Upper lobe of right lung (tissue), 1 donor: ENCODE measurements at regions not wholly inside any gene's neighbourhood (a gene's known extent, or its start where the extent isn't known, plus 50 kb on each side); places are given as distances from the start of the nearest gene placed in this dataset.
"Not testable (repeated sequence)": the region's sequence is repeated elsewhere in the genome, so short reads cannot be mapped to it uniquely, and the experiment has no call there.

Source experiments
- ATAC-seq: fragments of 200-7000 bp; cut with Tn5 transposase; one replicate; pipeline ENCODE4 v1.9.1; 2020; ENCODE audit warnings: mild to moderate bottlenecking, moderate library complexity
- DNase-seq: peaks from one replicate; pipeline ENCODE4 v3.0.0-alpha.2; 2020
- H3K27ac ChIP-seq: fragments of 200-600 bp; one replicate; pipeline ENCODE4 v1.8.0; 2022
- H3K27me3 ChIP-seq: fragments of 200-600 bp; one replicate; pipeline ENCODE4 v1.8.0; 2022; ENCODE audit warnings: mild to moderate bottlenecking
- H3K36me3 ChIP-seq: fragments of 200-600 bp; one replicate; pipeline ENCODE4 v1.8.0; 2022
- H3K4me1 ChIP-seq: fragments of 200-600 bp; one replicate; pipeline ENCODE4 v1.8.0; 2022
- H3K4me3 ChIP-seq: fragments of 200-600 bp; one replicate; pipeline ENCODE4 v1.8.0; 2022; ENCODE audit warnings: mild to moderate bottlenecking
- H3K9me3 ChIP-seq: fragments of 200-600 bp; one replicate; pipeline ENCODE4 v1.8.0; 2022
- intact Hi-C: fragments of 100-400 bp; cut with DNase I; formaldehyde crosslinking; loops from one replicate; pipeline ENCODE4 v1.11.0; 2022
- TF ChIP-seq, protein P1 (sequence below): fragments of 200-600 bp; IDR thresholded peaks from one replicate; pipeline ENCODE4 v1.8.0; 2022; ENCODE audit warnings: antibody characterized with exemption
- donor health status: DM: no; HTN: yes; CAD: no; lungs with severe emphysema.

DNA sequence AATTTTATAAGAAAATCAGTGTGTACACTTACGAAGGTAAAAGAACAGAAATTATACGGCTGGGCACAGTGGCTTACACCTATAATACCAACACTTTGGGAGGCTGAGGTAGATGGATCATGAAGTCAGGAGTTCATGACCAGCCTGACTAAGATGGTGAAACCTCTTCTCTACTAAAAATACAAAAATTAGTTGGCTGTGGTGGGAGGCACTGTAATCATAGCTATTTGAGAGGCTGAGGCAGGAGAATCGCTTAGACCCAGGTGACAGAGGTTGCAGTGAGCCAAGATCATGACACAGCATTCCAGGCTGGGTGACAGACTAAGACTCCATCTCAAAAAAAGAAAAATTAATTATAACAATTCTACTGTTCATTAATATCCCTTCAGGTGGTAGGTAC, 151.9 kb downstream of the ZNF737 start:
- H3K4me1 ChIP-seq, result no peaks in the 10 kb centered on the region
- no peaks in the 10 kb centered on the region for H3K9me3 ChIP-seq
- DNase-seq (no peak), ATAC-seq (no peak)
- intact Hi-C loops, result no loop called here
- TF ChIP-seq, protein P1, sequence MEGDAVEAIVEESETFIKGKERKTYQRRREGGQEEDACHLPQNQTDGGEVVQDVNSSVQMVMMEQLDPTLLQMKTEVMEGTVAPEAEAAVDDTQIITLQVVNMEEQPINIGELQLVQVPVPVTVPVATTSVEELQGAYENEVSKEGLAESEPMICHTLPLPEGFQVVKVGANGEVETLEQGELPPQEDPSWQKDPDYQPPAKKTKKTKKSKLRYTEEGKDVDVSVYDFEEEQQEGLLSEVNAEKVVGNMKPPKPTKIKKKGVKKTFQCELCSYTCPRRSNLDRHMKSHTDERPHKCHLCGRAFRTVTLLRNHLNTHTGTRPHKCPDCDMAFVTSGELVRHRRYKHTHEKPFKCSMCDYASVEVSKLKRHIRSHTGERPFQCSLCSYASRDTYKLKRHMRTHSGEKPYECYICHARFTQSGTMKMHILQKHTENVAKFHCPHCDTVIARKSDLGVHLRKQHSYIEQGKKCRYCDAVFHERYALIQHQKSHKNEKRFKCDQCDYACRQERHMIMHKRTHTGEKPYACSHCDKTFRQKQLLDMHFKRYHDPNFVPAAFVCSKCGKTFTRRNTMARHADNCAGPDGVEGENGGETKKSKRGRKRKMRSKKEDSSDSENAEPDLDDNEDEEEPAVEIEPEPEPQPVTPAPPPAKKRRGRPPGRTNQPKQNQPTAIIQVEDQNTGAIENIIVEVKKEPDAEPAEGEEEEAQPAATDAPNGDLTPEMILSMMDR, result no peak
- no peaks in the 10 kb centered on the region for H3K27me3 ChIP-seq
- H3K27ac ChIP-seq, result no peak overlapping the region
- H3K36me3 ChIP-seq, result no peaks in the 10 kb centered on the region
- no peak overlapping the region for H3K4me3 ChIP-seq

DNA sequence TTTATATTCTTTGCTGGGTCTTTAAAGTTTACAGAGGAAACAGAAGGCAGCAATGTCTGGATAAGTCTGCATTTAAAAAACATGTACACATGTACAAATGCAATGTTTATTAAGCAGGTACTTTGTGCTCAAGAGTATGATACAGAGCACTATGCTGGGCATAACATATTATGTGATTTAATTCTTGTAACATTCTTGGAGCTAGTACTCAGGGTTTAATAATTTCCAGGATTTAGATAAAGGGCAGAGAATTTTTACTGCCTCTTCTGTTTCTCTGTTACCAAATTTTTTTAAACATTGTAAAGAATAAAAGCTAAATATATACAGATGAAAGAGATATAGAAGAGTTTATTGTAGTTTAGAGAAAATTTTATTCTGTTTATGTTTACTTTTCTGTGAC, 152.7 kb downstream of the ZNF737 start:
- intact Hi-C loops, result no loop called here
- no peaks in the 10 kb centered on the region for H3K9me3 ChIP-seq

DNA sequence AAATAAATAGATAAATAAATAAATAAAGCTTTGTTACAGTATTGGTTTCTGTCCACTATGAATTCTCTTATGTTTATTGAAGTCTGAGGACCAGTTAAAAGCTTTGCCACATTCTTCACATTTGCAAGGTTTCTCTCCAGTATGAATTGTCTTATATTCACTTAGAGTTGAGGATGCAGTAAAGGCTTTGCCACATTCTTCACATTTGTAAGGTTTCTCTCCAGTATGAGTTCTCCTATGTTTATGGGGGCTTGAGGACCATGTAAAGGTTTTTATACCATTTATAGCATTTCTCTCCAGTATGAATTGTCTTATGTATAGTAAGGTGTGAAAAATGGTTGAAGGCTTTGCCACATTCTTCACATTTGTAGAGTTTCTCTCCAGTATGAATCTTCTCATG, 168.3 kb downstream of the ZNF737 start:
- H3K9me3 ChIP-seq, result peaks cover 41% of the 10 kb centered on the region
- no peaks in the 10 kb centered on the region for H3K27me3 ChIP-seq
- no peaks in the 10 kb centered on the region for H3K36me3 ChIP-seq
- intact Hi-C loops, result no loop called here
- ATAC-seq, result no peak
- TF ChIP-seq, protein P1, result no peak
- H3K4me1 ChIP-seq, result no peaks in the 10 kb centered on the region
- H3K27ac ChIP-seq, result no peak overlapping the region
- no peak for DNase-seq
- no peak overlapping the region for H3K4me3 ChIP-seq

More for the DNA sequence above, 152.7 kb downstream of the ZNF737 start:
- no peaks in the 10 kb centered on the region for H3K36me3 ChIP-seq
- DNase-seq (no peak), ATAC-seq (no peak)
- H3K27ac ChIP-seq, result no peak overlapping the region
- H3K27me3 ChIP-seq, result no peaks in the 10 kb centered on the region
- TF ChIP-seq, protein P1, result no peak
- no peak overlapping the region for H3K4me3 ChIP-seq
- H3K4me1 ChIP-seq, result no peaks in the 10 kb centered on the region

DNA sequence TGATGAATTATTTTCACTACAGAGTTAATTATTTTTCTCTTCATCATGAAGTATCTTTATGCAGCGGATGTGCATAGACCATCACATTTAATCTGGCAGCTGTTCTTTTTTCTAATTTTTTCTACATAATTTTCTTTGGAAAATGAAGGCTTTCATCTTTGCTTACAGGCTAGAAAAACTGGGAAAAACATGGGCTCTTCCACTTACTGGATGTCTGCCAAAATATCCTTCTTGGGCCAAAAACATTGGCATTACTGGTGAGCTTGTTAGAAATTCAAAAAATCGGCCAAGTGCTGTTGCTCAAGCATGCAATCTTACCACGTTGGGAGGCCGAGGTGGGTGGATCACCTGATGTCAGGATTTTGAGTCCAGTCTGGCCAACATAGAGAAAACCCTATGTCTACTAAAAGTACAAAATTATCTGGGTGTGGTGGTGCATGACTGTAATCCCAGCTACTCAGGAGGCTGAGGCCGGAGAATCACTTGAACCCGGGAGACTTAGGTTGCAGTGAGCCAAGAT, 176.8 kb downstream of the ZNF737 start:
- ATAC-seq (no peak), DNase-seq (no peak)
- Histone ChIP-seq H3K27me3 (no peaks in the 10 kb centered on the region), H3K4me1 (no peaks in the 10 kb centered on the region), H3K27ac (no peak overlapping the region), H3K4me3 (no peak overlapping the region), H3K9me3 (peaks cover 8% of the 10 kb centered on the region), H3K36me3 (no peaks in the 10 kb centered on the region)
- TF ChIP-seq, protein P1, result no peak
- intact Hi-C loops, result no loop called here

DNA sequence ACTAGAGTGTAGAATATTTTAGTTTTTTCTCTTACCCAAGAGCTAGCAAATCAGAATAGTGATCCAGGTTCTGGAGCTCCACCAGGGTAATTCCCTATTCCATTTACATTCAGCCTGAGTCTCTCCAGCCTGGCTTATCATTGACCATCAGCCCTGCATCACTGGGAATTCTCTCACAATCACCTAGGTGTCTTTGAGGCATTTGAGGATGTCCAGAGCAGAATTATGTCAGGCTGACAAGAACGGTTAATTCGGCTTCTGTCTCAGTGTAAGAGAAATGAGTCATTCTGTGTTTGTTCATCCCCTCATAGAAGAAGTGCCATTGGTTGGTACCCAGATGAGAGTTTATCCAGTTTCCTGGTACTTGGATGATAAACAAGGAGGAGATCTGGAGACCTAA, 180.5 kb downstream of the ZNF737 start:
- TF ChIP-seq, protein P1, result no peak
- Histone ChIP-seq H3K36me3 (no peaks in the 10 kb centered on the region), H3K9me3 (peaks cover 6% of the 10 kb centered on the region), H3K27ac (no peak overlapping the region), H3K4me1 (no peaks in the 10 kb centered on the region), H3K4me3 (no peak overlapping the region), H3K27me3 (no peaks in the 10 kb centered on the region)
- ATAC-seq (no peak), DNase-seq (no peak)
- intact Hi-C loops, result no loop called here

DNA sequence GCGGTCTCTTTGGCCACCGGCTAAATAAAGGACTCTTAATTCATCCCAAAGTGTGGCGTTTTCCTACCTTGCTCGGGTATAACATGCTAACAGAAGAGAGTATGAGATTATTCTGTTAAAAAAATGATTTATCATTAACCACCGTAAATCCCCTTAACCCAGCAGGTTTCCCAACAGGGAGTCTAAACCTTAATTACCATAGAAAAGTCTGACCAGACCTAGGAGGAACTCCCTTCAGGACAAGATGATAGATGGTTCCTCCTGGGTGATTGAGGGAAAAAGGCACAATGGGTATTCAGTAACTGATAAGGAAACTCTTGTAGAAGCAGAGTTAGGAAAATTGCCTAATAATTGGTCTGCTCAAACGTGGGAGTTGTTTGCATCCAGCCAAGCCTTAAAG, 193.7 kb downstream of the ZNF737 start:
- Histone ChIP-seq H3K4me3 (no peak overlapping the region), H3K9me3 (no peaks in the 10 kb centered on the region), H3K27me3 (no peaks in the 10 kb centered on the region), H3K4me1 (no peaks in the 10 kb centered on the region), H3K27ac (no peak overlapping the region), H3K36me3 (no peaks in the 10 kb centered on the region)
- TF ChIP-seq, protein P1, result no peak
- no peak for DNase-seq
- no peak for ATAC-seq
- intact Hi-C loops, result no loop called here

DNA sequence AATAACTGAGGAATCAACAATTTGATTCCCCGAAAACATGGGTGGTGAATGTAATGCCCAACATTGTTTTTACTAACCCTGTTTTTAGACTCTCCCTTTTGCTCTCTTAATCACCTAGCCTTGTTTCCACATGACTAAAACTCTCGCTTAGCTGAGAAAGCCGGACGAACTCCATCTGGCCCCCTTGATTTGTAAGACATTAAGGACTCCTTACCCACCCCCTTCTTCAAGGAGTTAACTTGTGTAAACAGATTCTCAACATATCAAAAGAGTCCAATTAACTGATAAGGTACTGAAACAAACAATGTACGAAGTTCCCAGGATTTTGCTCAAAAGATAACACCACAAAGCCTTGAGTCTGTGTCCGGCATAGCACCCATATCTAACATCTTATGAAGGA, 194.3 kb downstream of the ZNF737 start:
- H3K4me1 ChIP-seq, H3K36me3 ChIP-seq, intact Hi-C loops, H3K27ac ChIP-seq, ATAC-seq, H3K4me3 ChIP-seq, DNase-seq, H3K9me3 ChIP-seq, H3K27me3 ChIP-seq: not testable (repeated sequence)
